SU-DHL-6 (cell line): ENCODE measurements at regions not wholly inside any gene's neighbourhood (a gene's known extent, or its start where the extent isn't known, plus 50 kb on each side); places are given as distances from the start of the nearest gene placed in this dataset.

Experiments used
- CTCF ChIP-seq: fragments of 200-600 bp; sonication (generic); IDR thresholded peaks from one replicate; pipeline ENCODE4 v1.5.1; 2017; ENCODE audit warnings: antibody characterized with exemption, mild to moderate bottlenecking, low read length, moderate library complexity; ENCODE audit not compliant: insufficient read depth, poor library complexity, severe bottlenecking
- EZH2phosphoT487 ChIP-seq: fragments of 200-600 bp; sonication (generic), shearing (Covaris generic); conservative IDR thresholded peaks from 2 replicates; pipeline ENCODE4 v1.6.1; 2018; ENCODE audit warnings: mild to moderate bottlenecking, antibody characterized with exemption, low read length, moderate library complexity, mixed read lengths

- no peak for TF ChIP-seq CTCF
- no peak for TF ChIP-seq EZH2phosphoT487
Observed at GRCh38 chr19:29410601-29411000, 115.2 kb upstream of the VSTM2B start.
